Dedifferentiated amniotic fluid mesenchymal stem cell (primary cell): ENCODE measurements at regions not wholly inside any gene's neighbourhood (a gene's known extent, or its start where the extent isn't known, plus 50 kb on each side); places are given as distances from the start of the nearest gene placed in this dataset.
A peak's percentile ranks its signal among the peaks of the same experiment; 100 is the strongest.

Experiments used
- DNase-seq: peaks from one replicate; pipeline ENCODE4 v3.0.0-alpha.2; 2016; ENCODE audit errors: extremely low spot score

- DNase-seq = no peak
Measured at GRCh38 chr1:48164571-48164970, 57.9 kb upstream of the SLC5A9 start.

GRCh38 chr1:48160486-48161132 is 61.9 kb upstream of the SLC5A9 start:
- DNase-seq = no peak

GRCh38 chr1:48139275-48139674 is 83.2 kb upstream of the SLC5A9 start:
- no peak for DNase-seq

GRCh38 chr1:48127735-48128685 is 94.5 kb upstream of the SLC5A9 start:
- DNase-seq = no peak

GRCh38 chr1:48123647-48124046 is 98.9 kb upstream of the SLC5A9 start:
- no peak for DNase-seq

GRCh38 chr1:48121955-48122354 is 100.6 kb upstream of the SLC5A9 start:
- no peak for DNase-seq

- DNase-seq = no peak
Measured at GRCh38 chr1:48120621-48121020, 101.9 kb upstream of the SLC5A9 start.

GRCh38 chr1:48115835-48116234 is 106.7 kb upstream of the SLC5A9 start:
- no peak for DNase-seq

- no peak for DNase-seq
Measured at GRCh38 chr1:48114596-48115382, 107.7 kb upstream of the SLC5A9 start.

GRCh38 chr1:48109390-48110013 is 112.3 kb upstream of the TRABD2B start:
- peak; percentile 69 for DNase-seq

- DNase-seq = no peak
Measured at GRCh38 chr1:48107516-48107915, 110.3 kb upstream of the TRABD2B start.

- DNase-seq = no peak
Measured at GRCh38 chr1:48106049-48106448, 108.9 kb upstream of the TRABD2B start.

- no peak for DNase-seq
Measured at GRCh38 chr1:48105165-48105564, 108.0 kb upstream of the TRABD2B start.

GRCh38 chr1:48103495-48103894 is 106.3 kb upstream of the TRABD2B start:
- DNase-seq = no peak

GRCh38 chr1:48102766-48103165 is 105.6 kb upstream of the TRABD2B start:
- no peak for DNase-seq

- no peak for DNase-seq
Measured at GRCh38 chr1:48099072-48099773, 102.0 kb upstream of the TRABD2B start.

GRCh38 chr1:48093696-48094528 is 96.7 kb upstream of the TRABD2B start:
- DNase-seq = no peak

GRCh38 chr1:48093147-48093546 is 96.0 kb upstream of the TRABD2B start:
- no peak for DNase-seq

GRCh38 chr1:48092401-48092800 is 95.2 kb upstream of the TRABD2B start:
- no peak for DNase-seq

GRCh38 chr1:48089356-48089891 is 92.2 kb upstream of the TRABD2B start:
- no peak for DNase-seq
